Esophagus muscularis mucosa (tissue), 4 donors: ENCODE measurements at regions not wholly inside any gene's neighbourhood (a gene's known extent, or its start where the extent isn't known, plus 50 kb on each side); places are given as distances from the start of the nearest gene placed in this dataset.

Experiments
- DNase-seq: peaks from one replicate; pipeline ENCODE4 v3.0.0-alpha.2; 2017; ENCODE audit errors: extremely low spot score
- H3K27ac ChIP-seq, 4 donors: fragments of 200-600 bp; sonication (generic); replicated peaks in 1 of 4; 1 replicate in 3 of 4; 2 replicates in 1 of 4; pipeline ENCODE4 v1.5.1; 2016 to 2019; ENCODE audit warnings: mild to moderate bottlenecking in 1 of 4
- H3K27me3 ChIP-seq, 4 donors: fragments of 200-600 bp; sonication (generic); one replicate each; pipeline versions ENCODE4 v1.5.1 to v1.6.0; 2016 to 2019
- H3K36me3 ChIP-seq, 4 donors: fragments of 200-600 bp; sonication (generic); one replicate each; pipeline ENCODE4 v1.5.1; 2016 to 2019
- H3K4me1 ChIP-seq, 4 donors: fragments of 200-600 bp; sonication (generic); one replicate each; pipeline ENCODE4 v1.5.1; 2016 to 2019
- H3K4me3 ChIP-seq, 4 donors: fragments of 200-600 bp; sonication (generic); 1 replicate in 2 of 4; 2 replicates in 2 of 4; pipeline ENCODE4 v1.5.1; 2016 to 2019; ENCODE audit warnings: mild to moderate bottlenecking in 4 of 4, moderate library complexity in 1 of 4
- H3K9me3 ChIP-seq, 4 donors: fragments of 200-600 bp; sonication (generic); 1 replicate in 3 of 4; 2 replicates in 1 of 4; pipeline ENCODE4 v1.5.1; 2016 to 2019
- EP300 ChIP-seq: sonication (generic); formaldehyde crosslinking; IDR thresholded peaks from one replicate; pipeline ENCODE4 v1.6.1; 2017; ENCODE audit warnings: antibody characterized with exemption
- POLR2A ChIP-seq: fragments of 450-650 bp; IDR thresholded peaks from one replicate; pipeline ENCODE4 v1.6.1; 2017; ENCODE audit warnings: antibody characterized with exemption, moderate library complexity, mild to moderate bottlenecking, low read depth
- POLR2AphosphoS5 ChIP-seq, 2 donors: sonication (generic); formaldehyde crosslinking; IDR thresholded peaks; one replicate each; pipeline ENCODE4 v1.6.1; 2017; ENCODE audit warnings: antibody characterized with exemption in 2 of 2
- WGBS: methylation state at CpG from one replicate; pipeline ENCODE4 v1.1.5; 2018; 5-methylcytosine and 5-hydroxymethylcytosine counted together
- intact Hi-C: fragments of 100-400 bp; cut with DNase I; formaldehyde crosslinking; loops from one replicate; pipeline ENCODE4 v1.15.1; 2023
- TF ChIP-seq, protein P1 (sequence below), 3 experiments: fragments of 200-600 bp in 2 of 3; fragments of 450-650 bp in 1 of 3; sonication (generic) in 2 of 3; IDR thresholded peaks; one replicate each; pipeline ENCODE4 v1.5.1; 2017 to 2019; ENCODE audit warnings: antibody characterized with exemption in 3 of 3, mild to moderate bottlenecking in 2 of 3, moderate library complexity in 1 of 3

- TF ChIP-seq, protein P1, sequence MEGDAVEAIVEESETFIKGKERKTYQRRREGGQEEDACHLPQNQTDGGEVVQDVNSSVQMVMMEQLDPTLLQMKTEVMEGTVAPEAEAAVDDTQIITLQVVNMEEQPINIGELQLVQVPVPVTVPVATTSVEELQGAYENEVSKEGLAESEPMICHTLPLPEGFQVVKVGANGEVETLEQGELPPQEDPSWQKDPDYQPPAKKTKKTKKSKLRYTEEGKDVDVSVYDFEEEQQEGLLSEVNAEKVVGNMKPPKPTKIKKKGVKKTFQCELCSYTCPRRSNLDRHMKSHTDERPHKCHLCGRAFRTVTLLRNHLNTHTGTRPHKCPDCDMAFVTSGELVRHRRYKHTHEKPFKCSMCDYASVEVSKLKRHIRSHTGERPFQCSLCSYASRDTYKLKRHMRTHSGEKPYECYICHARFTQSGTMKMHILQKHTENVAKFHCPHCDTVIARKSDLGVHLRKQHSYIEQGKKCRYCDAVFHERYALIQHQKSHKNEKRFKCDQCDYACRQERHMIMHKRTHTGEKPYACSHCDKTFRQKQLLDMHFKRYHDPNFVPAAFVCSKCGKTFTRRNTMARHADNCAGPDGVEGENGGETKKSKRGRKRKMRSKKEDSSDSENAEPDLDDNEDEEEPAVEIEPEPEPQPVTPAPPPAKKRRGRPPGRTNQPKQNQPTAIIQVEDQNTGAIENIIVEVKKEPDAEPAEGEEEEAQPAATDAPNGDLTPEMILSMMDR (IDR thresholded peaks at IDR 0.05): no peak
- no peak overlapping the region for H3K27ac ChIP-seq
- 66% methylated on average over 2 of the region's 2 CpGs for WGBS
- H3K4me3 ChIP-seq: no peak overlapping the region
- no peaks in the 10 kb centered on the region for H3K27me3 ChIP-seq
- intact Hi-C loops: no loop called here
- H3K4me1 ChIP-seq: no peaks in the 10 kb centered on the region
- no peak for DNase-seq
- H3K36me3 ChIP-seq: no peaks in the 10 kb centered on the region
- no peaks in the 10 kb centered on the region for H3K9me3 ChIP-seq
These were observed 258.4 kb downstream of the HLX start for GRCh38 chr1:221137666-221138065.

GRCh38 chr1:221138516-221138915 is 259.3 kb downstream of the HLX start:
- H3K4me3 ChIP-seq: no peak overlapping the region
- DNase-seq: no peak
- no peaks in the 10 kb centered on the region for H3K36me3 ChIP-seq
- H3K9me3 ChIP-seq: no peaks in the 10 kb centered on the region
- intact Hi-C loops: no loop called here
- TF ChIP-seq EP300: no peak
- no peak for TF ChIP-seq POLR2A
- no peak for TF ChIP-seq POLR2AphosphoS5 (IDR thresholded peaks at IDR 0.05)
- TF ChIP-seq, protein P1 (IDR thresholded peaks at IDR 0.05): no peak
- no peak overlapping the region for H3K27ac ChIP-seq
- H3K4me1 ChIP-seq: no peaks in the 10 kb centered on the region
- no peaks in the 10 kb centered on the region for H3K27me3 ChIP-seq

DNA sequence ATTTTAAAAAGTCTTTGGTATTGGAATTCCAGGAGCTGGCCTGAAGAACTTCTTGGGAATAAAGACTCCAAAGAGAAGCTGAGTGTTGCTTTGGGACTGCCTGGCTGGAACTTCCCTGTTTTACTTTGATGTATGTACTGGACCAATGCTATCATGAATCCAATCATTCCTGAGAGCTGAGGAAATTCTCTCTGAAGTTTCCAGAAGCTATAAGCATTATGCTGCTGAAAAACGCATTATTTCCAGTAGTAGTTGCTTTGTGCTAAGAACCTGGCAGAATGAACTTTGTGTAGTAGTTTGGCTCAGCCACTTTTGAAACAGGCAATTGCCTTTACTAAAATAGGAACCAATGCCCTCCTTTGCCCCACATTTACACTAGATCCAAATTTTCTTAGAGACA is 260.7 kb downstream of the HLX start:
- no peak for DNase-seq
- Histone ChIP-seq H3K4me3 (no peak overlapping the region), H3K4me1 (no peaks in the 10 kb centered on the region), H3K27ac (no peak overlapping the region), H3K9me3 (no peaks in the 10 kb centered on the region), H3K27me3 (no peaks in the 10 kb centered on the region), H3K36me3 (no peaks in the 10 kb centered on the region)
- WGBS: 72% methylated on average over 1 of the region's 1 CpG
- intact Hi-C loops: no loop called here
- no peak for TF ChIP-seq POLR2AphosphoS5 (IDR thresholded peaks at IDR 0.05)
- TF ChIP-seq, protein P1 (IDR thresholded peaks at IDR 0.05): no peak
- TF ChIP-seq POLR2A: no peak
- no peak for TF ChIP-seq EP300

DNA sequence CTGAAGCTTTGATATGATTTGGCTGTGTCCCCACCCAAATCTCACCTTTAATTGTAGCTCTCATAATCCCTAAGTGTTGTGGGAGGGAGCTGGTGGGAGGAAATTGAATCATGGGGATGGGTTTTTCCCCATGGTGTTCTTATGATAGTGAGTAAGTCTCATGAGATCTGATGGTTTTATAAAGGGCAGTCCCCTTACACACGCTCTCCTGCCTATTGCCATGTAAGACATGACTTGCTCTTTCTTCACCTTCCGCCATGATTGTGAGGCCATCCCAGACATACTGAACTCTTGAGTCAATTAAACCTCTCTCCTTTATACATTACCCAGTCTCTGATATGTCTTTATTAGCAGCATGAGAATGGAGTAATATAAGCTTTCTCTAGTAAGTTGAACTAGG is 261.9 kb downstream of the HLX start:
- no peak overlapping the region for H3K4me3 ChIP-seq
- DNase-seq: no peak
- H3K9me3 ChIP-seq: no peaks in the 10 kb centered on the region
- H3K4me1 ChIP-seq: no peaks in the 10 kb centered on the region
- TF ChIP-seq POLR2A (no peak), EP300 (no peak), POLR2AphosphoS5 (IDR thresholded peaks at IDR 0.05) (no peak)
- TF ChIP-seq, protein P1 (IDR thresholded peaks at IDR 0.05): no peak
- H3K27ac ChIP-seq: no peak overlapping the region
- H3K36me3 ChIP-seq: no peaks in the 10 kb centered on the region
- 95% methylated on average over 2 of the region's 2 CpGs for WGBS
- intact Hi-C loops: no loop called here
- H3K27me3 ChIP-seq: no peaks in the 10 kb centered on the region

DNA sequence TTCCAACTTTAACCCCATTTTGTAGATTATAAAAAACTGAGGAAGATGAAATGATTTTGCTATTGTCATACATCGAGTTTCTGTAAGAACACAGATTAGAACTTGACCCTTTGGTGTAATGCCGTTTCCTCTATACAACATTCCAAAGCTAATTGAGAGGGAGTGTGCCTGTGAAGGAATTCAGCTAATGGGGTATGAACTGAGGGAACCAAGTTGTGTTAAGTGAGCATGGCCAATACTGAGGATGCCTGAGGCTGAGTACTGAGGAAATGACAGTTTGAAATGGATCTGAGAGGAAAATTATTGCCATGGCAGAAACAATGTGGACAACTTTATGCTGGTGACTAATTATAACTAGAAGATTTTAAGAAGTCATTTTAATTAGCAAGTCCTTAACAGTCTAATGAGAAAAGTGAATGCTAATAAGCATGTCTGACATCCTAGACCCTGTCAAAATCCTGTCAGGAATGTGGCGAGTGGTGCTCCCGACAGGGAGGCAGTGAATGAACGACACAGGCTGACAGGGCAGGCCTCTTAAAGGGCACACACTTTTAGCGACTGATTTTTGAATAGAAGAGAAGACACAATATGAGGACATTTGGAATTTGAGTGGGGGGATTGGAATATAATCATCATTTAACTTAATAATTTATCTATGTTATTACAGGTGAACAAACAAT is 262.5 kb downstream of the HLX start:
- no peak for TF ChIP-seq EP300
- TF ChIP-seq, protein P1 (IDR thresholded peaks at IDR 0.05): no peak
- TF ChIP-seq POLR2A: no peak
- TF ChIP-seq POLR2AphosphoS5 (IDR thresholded peaks at IDR 0.05): no peak
- no peaks in the 10 kb centered on the region for H3K36me3 ChIP-seq
- no peaks in the 10 kb centered on the region for H3K9me3 ChIP-seq
- H3K4me3 ChIP-seq: no peak overlapping the region
- 86% methylated on average over 6 of the region's 6 CpGs for WGBS
- intact Hi-C loops: no loop called here
- H3K4me1 ChIP-seq: no peaks in the 10 kb centered on the region
- no peaks in the 10 kb centered on the region for H3K27me3 ChIP-seq
- H3K27ac ChIP-seq: no peak overlapping the region
- DNase-seq: no peak
